Breast epithelium (tissue), 3 donors: ENCODE measurements at regions not wholly inside any gene's neighbourhood (a gene's known extent, or its start where the extent isn't known, plus 50 kb on each side); places are given as distances from the start of the nearest gene placed in this dataset.

ENCODE experiments used
- POLR2A ChIP-seq: fragments of 450-650 bp; IDR thresholded peaks from one replicate; pipeline ENCODE4 v1.6.1; 2016; ENCODE audit warnings: antibody characterized with exemption, mild to moderate bottlenecking, moderate library complexity
- POLR2AphosphoS5 ChIP-seq, 3 donors: sonication (generic); formaldehyde crosslinking; IDR thresholded peaks; one replicate each; pipeline ENCODE4 v1.6.1; 2017; ENCODE audit warnings: antibody characterized with exemption in 3 of 3

- TF ChIP-seq POLR2AphosphoS5 (IDR thresholded peaks at IDR 0.05) (no peak), POLR2A (no peak)
Observed at GRCh38 chr5:54705994-54706653, 188.6 kb downstream of the SNX18 start.
